Liver (tissue), 3 donors: ENCODE measurements at regions not wholly inside any gene's neighbourhood (a gene's known extent, or its start where the extent isn't known, plus 50 kb on each side); places are given as distances from the start of the nearest gene placed in this dataset.

Experiments
- CTCF ChIP-seq: fragments of 150-350 bp; IDR thresholded peaks from 2 replicates; pipeline ENCODE4 v1.5.1; 2017; ENCODE audit warnings: improper control_type of control experiment, low read depth, low read length; ENCODE audit not compliant: missing input control
- SP1 ChIP-seq: IDR thresholded peaks from 2 replicates; pipeline ENCODE4 v1.6.1; 2018; ENCODE audit warnings: antibody characterized with exemption, mild to moderate bottlenecking
- TAF1 ChIP-seq: conservative IDR thresholded peaks from 2 replicates; pipeline ENCODE4 v1.6.1; 2016; ENCODE audit warnings: antibody characterized with exemption, mild to moderate bottlenecking
- YY1 ChIP-seq: IDR thresholded peaks from 2 replicates; pipeline ENCODE4 v1.6.1; 2016; ENCODE audit warnings: antibody characterized with exemption, mild to moderate bottlenecking
- ZBTB33 ChIP-seq: IDR thresholded peaks from 2 replicates; pipeline ENCODE4 v1.6.1; 2016; ENCODE audit warnings: antibody characterized with exemption
- donor health status: healthy.
- donor health status: healthy.

GRCh38 chr9:89928521-89929275 lies 323.9 kb downstream of the GADD45G start:
- TF ChIP-seq CTCF = no peak
- TF ChIP-seq YY1 = no peak
- no peak for TF ChIP-seq ZBTB33
- TF ChIP-seq TAF1 = no peak
- TF ChIP-seq SP1 = no peak
